GM19395 (cell line): ENCODE measurements at regions not wholly inside any gene's neighbourhood (a gene's known extent, or its start where the extent isn't known, plus 50 kb on each side); places are given as distances from the start of the nearest gene placed in this dataset.
"Not testable (repeated sequence)": the region's sequence is repeated elsewhere in the genome, so short reads cannot be mapped to it uniquely, and the experiment has no call there.

Source experiments
- ATAC-seq: cut with Tn5 transposase; IDR thresholded peaks from one replicate; pipeline ENCODE4 v1.9.1; 2021; ENCODE audit warnings: mild to moderate bottlenecking, moderate library complexity; ENCODE audit not compliant: unreplicated experiment

GRCh38 chr1:81547912-81548303, 252.8 kb upstream of the ADGRL2 start:
- ATAC-seq = peak; percentile 71

DNA sequence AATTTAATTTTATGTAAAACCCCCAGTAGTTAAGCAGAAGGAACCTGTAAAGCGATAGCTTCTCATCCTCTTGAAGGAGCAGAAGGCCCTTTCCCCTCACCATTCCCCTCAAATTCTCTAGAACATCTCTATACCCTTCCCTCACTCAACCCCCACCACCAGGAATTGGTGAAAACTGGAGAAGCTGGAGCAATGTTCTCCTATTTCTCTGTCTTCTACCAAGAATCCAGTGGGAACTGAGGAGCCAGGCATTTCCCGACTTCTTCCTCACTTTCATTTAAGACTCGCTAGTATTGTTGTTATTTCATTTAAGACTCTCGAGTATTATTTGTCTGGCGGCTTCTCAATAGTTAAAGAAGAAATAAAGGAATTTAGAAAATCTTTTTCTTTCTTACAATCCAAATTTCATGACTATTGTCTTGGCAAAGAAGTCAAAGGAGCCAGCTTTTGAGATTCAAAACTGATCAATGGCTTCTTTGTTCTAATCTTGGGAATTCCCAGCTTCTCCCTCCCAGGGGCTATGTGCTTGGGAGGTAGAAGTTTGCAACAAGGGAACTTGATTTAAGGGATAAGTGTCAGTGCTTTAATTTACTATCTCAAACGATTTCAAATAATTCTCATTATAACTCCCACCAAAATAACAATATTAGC, 253.3 kb upstream of the ADGRL2 start:
- ATAC-seq = no peak

DNA sequence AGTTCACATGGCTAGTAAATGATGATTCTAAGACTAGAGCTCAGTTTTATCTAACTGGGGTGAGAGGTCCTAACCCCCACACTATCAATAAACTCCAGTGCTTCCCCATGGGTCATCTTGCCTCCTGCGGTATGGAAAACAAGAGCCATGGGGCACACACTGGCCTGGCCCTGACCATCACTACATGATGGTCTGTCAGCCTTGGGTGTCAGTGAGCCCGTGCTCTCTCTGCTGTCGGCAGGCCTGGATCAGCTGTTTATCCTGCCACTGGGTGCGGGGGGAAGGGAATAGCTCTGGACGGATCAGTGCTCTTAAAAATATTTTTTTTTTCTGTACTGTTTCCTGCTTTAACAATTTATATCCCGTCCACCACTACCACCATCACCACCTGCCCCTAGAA, 255.0 kb upstream of the ADGRL2 start:
- ATAC-seq = no peak

GRCh38 chr1:81543764-81544163, 257.0 kb upstream of the ADGRL2 start:
- ATAC-seq = no peak

DNA sequence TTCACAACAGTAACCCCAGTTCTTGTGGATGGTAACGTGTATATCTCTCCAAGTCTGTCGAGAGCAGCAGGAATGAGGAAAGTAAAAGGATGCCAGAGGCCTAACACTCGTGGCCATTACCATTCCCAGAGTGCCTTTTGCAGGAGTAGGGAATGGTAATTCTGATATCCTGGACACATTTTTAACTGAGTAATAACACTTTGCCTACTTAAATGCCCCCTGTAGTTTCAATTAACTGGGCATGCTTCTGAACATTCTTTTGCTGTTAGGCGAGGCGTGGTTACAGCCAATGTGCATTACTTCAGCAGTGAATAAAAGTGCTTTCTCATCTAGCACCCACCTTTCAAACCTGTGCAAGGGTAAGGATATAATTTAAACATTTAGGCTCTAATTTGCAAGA, 258.5 kb upstream of the ADGRL2 start:
- no peak for ATAC-seq

DNA sequence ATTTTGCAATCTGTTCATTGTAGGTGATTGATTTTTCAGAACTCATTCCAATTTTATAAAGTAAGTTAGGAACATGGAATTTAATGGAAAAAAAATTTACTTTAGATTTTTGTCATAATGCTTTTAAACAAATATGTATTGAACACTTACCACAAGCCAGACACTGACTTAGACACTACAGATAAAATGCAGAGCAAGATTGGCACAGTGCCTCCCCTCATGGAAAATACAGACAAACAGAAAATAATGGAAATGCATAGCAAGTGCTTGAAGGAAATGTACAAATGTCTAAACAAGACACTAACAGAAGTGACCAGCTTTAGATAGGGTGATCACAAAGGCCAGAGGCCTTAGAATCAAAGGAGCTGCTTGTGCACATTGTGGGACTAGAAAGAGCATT, 260.5 kb upstream of the ADGRL2 start:
- no peak for ATAC-seq

DNA sequence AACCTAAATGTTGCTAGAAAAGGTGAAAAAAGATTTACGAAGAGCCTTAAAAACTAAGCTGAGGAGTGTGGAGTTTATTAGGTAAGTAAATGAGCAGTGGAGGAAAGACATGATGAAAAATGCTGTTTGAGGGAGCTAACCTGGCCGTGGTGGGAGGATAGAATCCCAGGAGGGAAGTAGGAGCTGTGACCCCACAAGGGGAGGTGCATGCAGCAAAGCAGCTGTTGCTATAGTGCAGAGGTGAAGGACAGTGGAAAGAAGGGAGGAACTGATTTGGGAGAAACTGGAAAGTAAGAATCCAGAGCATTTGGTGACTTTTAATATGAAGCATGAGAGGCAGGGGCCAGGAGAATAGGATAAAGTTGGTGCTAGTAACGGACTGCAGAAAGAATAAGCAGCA, 271.7 kb upstream of the ADGRL2 start:
- no peak for ATAC-seq

DNA sequence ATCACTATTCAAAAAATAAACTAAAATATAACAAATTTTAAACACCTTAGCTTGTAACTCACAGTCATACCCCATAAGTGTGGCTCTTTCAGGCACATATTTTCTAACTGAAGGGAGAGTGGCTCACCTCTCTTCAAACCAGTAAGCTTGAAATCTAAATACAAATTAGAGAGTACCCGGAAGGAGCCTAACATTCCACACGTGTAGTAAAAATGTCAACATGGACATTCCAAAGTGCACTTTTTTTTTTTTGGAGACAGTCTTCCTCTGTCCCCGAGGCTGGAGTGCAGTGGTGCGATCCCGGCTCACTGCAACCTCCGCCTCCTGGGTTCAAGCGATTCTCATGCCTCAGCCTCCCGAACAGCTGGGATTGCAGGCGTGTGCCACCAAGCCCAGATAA, 275.6 kb upstream of the ADGRL2 start:
- no peak for ATAC-seq

DNA sequence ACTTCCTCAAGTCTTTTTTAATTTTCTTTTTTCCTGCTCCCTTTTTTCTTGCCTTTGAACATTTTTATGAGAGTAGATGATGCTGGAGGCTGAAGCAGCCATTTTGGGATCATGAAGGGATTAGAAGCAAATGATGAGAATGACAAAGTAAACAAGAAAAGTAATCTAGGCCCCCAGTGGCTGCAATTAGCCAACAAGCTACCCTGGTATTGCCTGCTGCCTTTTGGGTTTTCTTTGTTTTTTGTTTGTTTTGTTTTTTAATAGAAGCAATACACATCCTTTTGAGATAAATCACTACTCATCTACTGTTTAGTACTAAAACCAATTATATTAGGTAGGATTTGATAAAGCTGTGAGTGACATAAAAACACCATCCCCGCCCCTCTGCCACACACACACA, 280.7 kb upstream of the ADGRL2 start:
- no peak for ATAC-seq

- no peak for ATAC-seq
These were observed 282.7 kb upstream of the ADGRL2 start for GRCh38 chr1:81517987-81518386.

GRCh38 chr1:81513796-81514354, 286.9 kb upstream of the ADGRL2 start:
- no peak for ATAC-seq

GRCh38 chr1:81512252-81513003, 288.3 kb upstream of the ADGRL2 start:
- no peak for ATAC-seq

GRCh38 chr1:81511281-81511680, 289.5 kb upstream of the ADGRL2 start:
- ATAC-seq = no peak

GRCh38 chr1:81510701-81511100, 290.0 kb upstream of the ADGRL2 start:
- ATAC-seq = no peak

DNA sequence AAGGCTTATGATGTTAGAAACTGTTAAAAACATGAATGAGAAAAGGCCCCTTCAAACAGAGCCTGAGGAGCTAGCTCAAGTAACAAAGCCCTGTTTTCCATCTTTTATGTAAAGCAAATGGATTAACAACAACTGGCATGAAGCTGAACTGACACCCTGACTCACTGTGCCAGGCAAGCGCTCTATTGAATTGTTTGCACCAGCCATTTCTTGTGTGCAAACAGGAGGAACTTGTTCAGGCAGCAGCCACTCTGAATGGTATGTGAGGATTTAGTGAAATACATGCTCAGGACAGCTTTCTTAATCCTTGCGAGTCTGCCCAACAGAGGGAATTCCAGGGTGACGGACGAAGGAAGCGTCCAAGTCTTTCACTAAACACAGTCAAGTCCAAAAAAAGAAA, 291.1 kb upstream of the ADGRL2 start:
- ATAC-seq = no peak

DNA sequence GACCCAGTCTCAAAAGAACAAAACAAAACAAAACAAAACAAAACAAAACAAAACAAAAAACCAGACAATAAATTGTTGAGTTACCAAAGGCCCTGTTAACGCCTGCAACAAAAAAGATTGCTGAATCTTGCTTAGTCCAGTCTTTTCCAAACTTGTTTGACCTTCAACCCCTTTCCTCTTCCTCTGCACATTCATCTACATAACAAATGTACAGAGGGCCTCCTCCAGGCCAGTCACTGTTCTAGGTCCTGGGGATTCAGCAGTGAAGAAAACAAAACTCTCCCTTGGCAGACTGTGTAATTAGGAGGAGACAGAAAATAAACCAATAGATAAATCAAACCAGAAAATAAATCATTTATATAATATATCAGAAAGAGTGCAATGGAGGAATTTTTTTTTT, 294.0 kb upstream of the ADGRL2 start:
- no peak for ATAC-seq

DNA sequence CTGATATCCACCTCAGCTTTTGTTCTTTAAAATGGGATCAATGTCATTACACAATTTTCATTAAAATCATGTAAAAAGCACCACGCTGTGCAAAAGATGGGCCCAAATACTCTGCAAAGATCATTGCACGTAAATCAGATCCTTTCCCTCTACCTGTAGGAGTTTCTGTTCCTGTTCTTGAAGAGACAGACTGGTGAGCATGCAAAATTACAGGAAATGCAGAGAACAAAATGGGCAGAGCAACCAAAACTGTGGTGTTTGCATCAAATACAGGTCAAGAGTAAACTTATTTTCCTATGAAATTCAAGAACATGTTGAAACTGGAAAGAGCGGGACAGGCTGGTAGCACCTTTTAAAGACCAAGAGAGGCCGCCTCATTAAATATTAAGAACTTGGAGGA, 294.9 kb upstream of the ADGRL2 start:
- peak; percentile 98 for ATAC-seq

- ATAC-seq = not testable (repeated sequence)
These were observed 295.9 kb upstream of the ADGRL2 start for GRCh38 chr1:81504820-81505219.

DNA sequence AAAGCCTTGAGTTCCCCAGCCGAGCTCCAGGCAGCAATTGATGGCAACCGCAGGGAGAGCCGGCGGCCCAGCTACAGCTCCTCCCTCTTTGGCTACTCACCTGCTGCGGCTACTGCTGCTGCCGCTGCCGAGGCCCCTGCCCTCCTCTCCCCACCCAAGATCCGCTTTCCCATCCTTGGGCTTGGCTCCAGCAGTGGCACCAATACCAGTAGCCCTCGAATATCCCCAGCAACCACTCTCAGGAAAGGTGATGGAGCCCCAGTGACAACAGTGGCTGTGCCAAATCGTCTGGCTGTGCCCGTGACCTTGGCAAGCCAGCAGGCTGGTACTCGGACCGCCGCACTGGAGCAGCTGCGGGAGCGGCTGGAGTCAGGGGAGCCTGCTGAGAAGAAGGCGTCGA, 298.0 kb upstream of the ADGRL2 start:
- not testable (repeated sequence) for ATAC-seq

DNA sequence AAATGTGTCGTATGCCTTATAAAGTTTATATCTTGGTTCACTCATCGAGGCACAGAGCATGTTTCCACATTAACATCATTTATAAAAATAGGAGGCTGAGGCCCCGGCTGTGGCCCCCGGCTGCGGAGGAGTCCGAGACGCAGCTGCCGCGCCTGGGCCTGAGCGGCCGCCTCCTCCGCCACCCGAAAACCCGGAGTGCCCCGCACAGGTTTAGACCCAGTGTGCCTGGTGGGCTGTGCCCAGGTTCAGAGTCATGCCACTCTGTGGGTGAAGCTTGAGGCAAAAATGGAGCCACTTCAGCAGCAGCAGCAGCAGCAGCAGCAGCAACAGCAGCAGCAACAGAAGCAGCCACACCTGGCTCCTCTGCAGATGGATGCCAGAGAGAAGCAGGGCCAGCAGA, 299.2 kb upstream of the ADGRL2 start:
- ATAC-seq = not testable (repeated sequence)

DNA sequence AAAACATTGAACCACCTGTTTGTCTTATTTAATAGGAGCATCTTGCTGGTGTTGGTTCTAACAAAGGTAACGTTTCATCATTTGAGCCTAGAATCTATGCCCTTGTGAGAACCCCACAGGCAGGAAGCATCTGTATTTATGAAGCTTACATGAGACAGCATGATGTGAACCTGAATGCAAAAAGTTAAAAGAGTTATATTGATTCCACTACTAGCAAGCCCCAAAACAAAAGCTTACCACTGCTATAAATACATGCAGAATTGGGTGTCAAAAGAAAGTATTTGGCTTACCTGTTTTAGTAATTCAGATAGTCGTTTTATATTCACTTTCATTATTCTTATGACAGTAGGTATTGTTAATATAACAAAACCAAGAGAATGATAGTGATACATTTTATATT, 301.2 kb upstream of the ADGRL2 start:
- no peak for ATAC-seq
